Activated CD8-positive, alpha-beta T cell treated with anti-CD3 and anti-CD28 coated beads for 36 hours (primary cell): ENCODE measurements at regions not wholly inside any gene's neighbourhood (a gene's known extent, or its start where the extent isn't known, plus 50 kb on each side); places are given as distances from the start of the nearest gene placed in this dataset.
A peak's percentile ranks its signal among the peaks of the same experiment; 100 is the strongest.

Source experiments
- ATAC-seq: fragments of 200-7000 bp; cut with Tn5 transposase; one replicate; pipeline ENCODE4 v1.10.0; 2021; ENCODE audit warnings: mild to moderate bottlenecking, moderate library complexity
- CTCF ChIA-PET: fragments of 350-600 bp; sonication (Branson Sonifier 250); formaldehyde crosslinking; loops from one replicate; lab custom pipeline; 2021; ENCODE audit warnings: antibody characterized with exemption; lab: Charles Lee
- POLR2A ChIA-PET: fragments of 350-600 bp; sonication (Branson Sonifier 250); formaldehyde crosslinking; loops from one replicate; lab custom pipeline; 2021; ENCODE audit warnings: antibody characterized with exemption; lab: Charles Lee
- DNase-seq: peaks from one replicate; pipeline ENCODE4 v3.0.0-alpha.2; 2020
- H3K27ac Mint-ChIP-seq: one replicate; pipeline ENCODE4 v1.8.0; 2021; ENCODE audit warnings: mild to moderate bottlenecking, mixed read lengths
- H3K27me3 Mint-ChIP-seq: one replicate; pipeline ENCODE4 v1.8.0; 2021; ENCODE audit warnings: mixed read lengths
- H3K36me3 Mint-ChIP-seq: one replicate; pipeline ENCODE4 v1.8.0; 2021; ENCODE audit warnings: low read depth, mixed read lengths
- H3K4me1 Mint-ChIP-seq: one replicate; pipeline ENCODE4 v1.8.0; 2021; ENCODE audit warnings: low read depth, mixed read lengths
- H3K4me3 Mint-ChIP-seq: one replicate; pipeline ENCODE4 v1.8.0; 2021; ENCODE audit warnings: mild to moderate bottlenecking, moderate library complexity, mixed read lengths
- H3K9me3 Mint-ChIP-seq: one replicate; pipeline ENCODE4 v1.8.0; 2021; ENCODE audit warnings: mixed read lengths
- CTCF ChIP-seq: fragments of 200-600 bp; IDR thresholded peaks from one replicate; pipeline ENCODE4 v1.8.0; 2022; ENCODE audit warnings: antibody characterized with exemption, mild to moderate bottlenecking
- intact Hi-C: fragments of 100-400 bp; cut with micrococcal nuclease; formaldehyde crosslinking; loops from one replicate; pipeline ENCODE4 v1.10.0; 2022

- TF ChIP-seq CTCF, result no peak
- POLR2A ChIA-PET, result no interaction called here
- DNase-seq (peak; percentile 78), ATAC-seq (peak; percentile 100)
- CTCF ChIA-PET, result no interaction called here
- no peaks in the 10 kb centered on the region for H3K9me3 Mint-ChIP-seq
- intact Hi-C loops, result no loop called here
- no peak overlapping the region for H3K4me3 Mint-ChIP-seq
- H3K36me3 Mint-ChIP-seq, result no peaks in the 10 kb centered on the region
- peaks cover 9% of the 10 kb centered on the region for H3K4me1 Mint-ChIP-seq
- H3K27me3 Mint-ChIP-seq, result no peaks in the 10 kb centered on the region
- H3K27ac Mint-ChIP-seq, result no peak overlapping the region
These were observed 162.3 kb upstream of the MAMLD1 start for GRCh38 chrX:150200820-150201287.

GRCh38 chrX:150201391-150201790 lies 161.7 kb upstream of the MAMLD1 start:
- ChIA-PET POLR2A (no interaction called here), CTCF (no interaction called here)
- peaks cover 9% of the 10 kb centered on the region for H3K4me1 Mint-ChIP-seq
- no peak overlapping the region for H3K27ac Mint-ChIP-seq
- no peak for TF ChIP-seq CTCF
- H3K9me3 Mint-ChIP-seq, result no peaks in the 10 kb centered on the region
- DNase-seq (no peak), ATAC-seq (no peak)
- no peaks in the 10 kb centered on the region for H3K27me3 Mint-ChIP-seq
- no peaks in the 10 kb centered on the region for H3K36me3 Mint-ChIP-seq
- intact Hi-C loops, result no loop called here
- no peak overlapping the region for H3K4me3 Mint-ChIP-seq

GRCh38 chrX:150201841-150202240 lies 161.3 kb upstream of the MAMLD1 start:
- POLR2A ChIA-PET, result no interaction called here
- TF ChIP-seq CTCF, result no peak
- CTCF ChIA-PET, result no interaction called here
- no peak overlapping the region for H3K27ac Mint-ChIP-seq
- no peaks in the 10 kb centered on the region for H3K9me3 Mint-ChIP-seq
- intact Hi-C loops, result no loop called here
- H3K4me3 Mint-ChIP-seq, result no peak overlapping the region
- no peak for DNase-seq
- H3K27me3 Mint-ChIP-seq, result no peaks in the 10 kb centered on the region
- ATAC-seq, result no peak
- peaks cover 9% of the 10 kb centered on the region for H3K4me1 Mint-ChIP-seq
- no peaks in the 10 kb centered on the region for H3K36me3 Mint-ChIP-seq

- Mint-ChIP-seq H3K9me3 (no peaks in the 10 kb centered on the region), H3K4me3 (no peak overlapping the region), H3K4me1 (peaks cover 9% of the 10 kb centered on the region), H3K27ac (no peak overlapping the region), H3K36me3 (no peaks in the 10 kb centered on the region), H3K27me3 (no peaks in the 10 kb centered on the region)
- no peak for ATAC-seq
- no peak for DNase-seq
- CTCF ChIA-PET, result no interaction called here
- POLR2A ChIA-PET, result no interaction called here
- TF ChIP-seq CTCF, result no peak
- intact Hi-C loops, result no loop called here
These were observed 160.4 kb upstream of the MAMLD1 start for GRCh38 chrX:150202641-150203247.

- H3K27me3 Mint-ChIP-seq, result no peaks in the 10 kb centered on the region
- H3K9me3 Mint-ChIP-seq, result no peaks in the 10 kb centered on the region
- POLR2A ChIA-PET, result no interaction called here
- no peak overlapping the region for H3K4me3 Mint-ChIP-seq
- intact Hi-C loops, result no loop called here
- DNase-seq (no peak), ATAC-seq (no peak)
- TF ChIP-seq CTCF, result no peak
- H3K27ac Mint-ChIP-seq, result no peak overlapping the region
- H3K36me3 Mint-ChIP-seq, result no peaks in the 10 kb centered on the region
- peaks cover 9% of the 10 kb centered on the region for H3K4me1 Mint-ChIP-seq
- CTCF ChIA-PET, result no interaction called here
These were observed 159.9 kb upstream of the MAMLD1 start for GRCh38 chrX:150203248-150203645.
